ACC112 (cell line): ENCODE measurements at regions not wholly inside any gene's neighbourhood (a gene's known extent, or its start where the extent isn't known, plus 50 kb on each side); places are given as distances from the start of the nearest gene placed in this dataset.
A peak's percentile ranks its signal among the peaks of the same experiment; 100 is the strongest.

Source experiments
- H2AFZ ChIP-seq: fragments of 200-600 bp; sonication (generic); one replicate; pipeline ENCODE4 v1.6.0; 2017; ENCODE audit warnings: antibody characterized with exemption, low read length; ENCODE audit not compliant: unreplicated experiment
- H3K27ac ChIP-seq: fragments of 200-600 bp; sonication (generic); 2 replicates; pipeline ENCODE4 v1.5.1; 2014; ENCODE audit warnings: low read depth, mild to moderate bottlenecking, antibody characterized with exemption, low read length, moderate library complexity
- H3K27me3 ChIP-seq: fragments of 200-600 bp; sonication (generic); 2 replicates; pipeline ENCODE4 v1.6.1; 2014; ENCODE audit warnings: mild to moderate bottlenecking, antibody characterized with exemption, low read length, moderate library complexity, mixed read lengths; ENCODE audit not compliant: insufficient read depth
- H3K36me3 ChIP-seq: fragments of 200-600 bp; sonication (generic); 2 replicates; pipeline ENCODE4 v1.6.1; 2016; ENCODE audit warnings: mild to moderate bottlenecking, antibody characterized with exemption, low read length, moderate library complexity, mixed read lengths; ENCODE audit not compliant: insufficient read depth
- H3K4me1 ChIP-seq: fragments of 200-600 bp; sonication (generic); one replicate; pipeline ENCODE4 v1.6.1; 2016; ENCODE audit warnings: low read length, mixed read lengths; ENCODE audit not compliant: insufficient read depth, unreplicated experiment, control insufficient read depth
- H3K4me3 ChIP-seq: fragments of 200-600 bp; sonication (generic); 2 replicates; pipeline ENCODE4 v1.5.1; 2014; ENCODE audit warnings: mild to moderate bottlenecking, low read depth, low read length
- H3K79me2 ChIP-seq: fragments of 200-600 bp; sonication (generic); one replicate; pipeline ENCODE4 v1.6.0; 2016; ENCODE audit warnings: low read length; ENCODE audit not compliant: control insufficient read depth, unreplicated experiment, insufficient read depth

DNA sequence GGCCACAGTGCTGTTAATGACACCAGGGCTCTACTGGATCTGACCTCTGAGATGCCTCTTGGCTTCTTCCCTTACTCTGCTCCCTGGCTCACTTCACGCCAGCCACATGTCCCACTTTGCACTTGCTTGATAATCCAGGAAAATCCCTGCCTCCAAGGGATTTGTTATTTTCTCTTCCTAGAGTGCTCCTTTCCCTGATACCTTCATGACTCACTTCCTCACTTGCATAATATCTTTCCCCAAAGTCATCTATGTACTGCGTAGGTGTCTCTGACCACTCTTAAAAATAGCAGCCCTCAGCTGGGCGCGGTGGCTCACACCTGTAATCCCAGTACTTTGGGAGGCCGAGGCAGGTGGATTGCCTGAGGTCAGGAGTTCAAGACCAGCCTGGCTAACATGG, 572.3 kb downstream of the PLCL1 start:
- no peaks in the 10 kb centered on the region for H3K79me2 ChIP-seq
- no peaks in the 10 kb centered on the region for H3K36me3 ChIP-seq
- H3K27ac ChIP-seq = no peak overlapping the region
- H3K27me3 ChIP-seq = no peaks in the 10 kb centered on the region
- no peak overlapping the region for H2AFZ ChIP-seq
- H3K4me1 ChIP-seq = peaks cover 9% of the 10 kb centered on the region
- H3K4me3 ChIP-seq = no peak overlapping the region

DNA sequence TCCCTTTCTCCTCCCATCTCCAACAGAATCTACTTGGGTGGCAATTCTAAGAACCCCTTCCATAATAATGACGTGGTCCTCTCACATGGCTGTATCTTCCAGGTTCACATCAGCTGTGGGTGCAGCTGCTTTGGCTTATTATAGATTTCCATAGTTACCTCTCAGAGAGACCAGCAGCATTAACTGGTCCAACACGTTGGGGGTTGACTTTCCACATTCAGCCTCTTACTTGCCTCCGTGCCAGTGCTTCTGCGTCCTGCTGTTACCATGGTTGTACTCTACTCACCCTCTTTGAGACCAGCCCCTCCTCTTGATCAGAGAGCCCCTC, 570.7 kb downstream of the PLCL1 start:
- no peak overlapping the region for H3K4me3 ChIP-seq

DNA sequence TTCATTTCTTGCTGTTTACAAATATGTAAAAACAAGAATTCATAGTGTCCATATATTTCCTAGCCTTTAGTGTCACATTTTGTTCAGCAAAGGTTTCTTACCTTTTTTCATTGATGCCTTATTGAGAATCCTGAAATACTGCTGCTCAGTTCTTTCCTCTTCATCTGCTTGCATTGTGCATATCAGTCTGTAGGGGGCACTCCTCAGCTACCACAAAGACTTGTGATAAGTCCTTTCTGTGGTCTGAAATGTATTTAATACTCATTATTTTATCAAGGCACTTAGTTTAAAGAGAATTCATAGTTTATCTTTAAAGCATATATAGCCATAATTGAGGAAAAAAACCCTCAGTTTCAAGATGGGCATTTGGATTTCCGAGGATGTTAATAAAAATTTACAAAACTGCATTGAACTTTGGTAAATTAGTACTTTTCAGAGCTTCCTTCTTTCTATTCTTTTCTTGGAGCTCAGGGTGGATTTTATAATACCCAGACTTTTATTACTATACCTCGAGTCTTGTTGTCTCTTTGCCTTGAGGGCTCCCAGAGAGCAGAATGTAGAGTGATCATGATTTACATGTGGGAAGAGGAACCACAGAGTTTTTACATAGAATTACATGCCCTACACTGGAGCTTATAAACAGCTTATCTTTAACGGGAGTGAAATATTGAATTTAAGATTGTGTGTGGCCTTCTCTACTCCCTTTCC, 570.1 kb downstream of the PLCL1 start:
- Histone ChIP-seq H3K79me2 (no peaks in the 10 kb centered on the region), H2AFZ (no peak overlapping the region), H3K4me1 (peaks cover 9% of the 10 kb centered on the region), H3K36me3 (no peaks in the 10 kb centered on the region), H3K4me3 (no peak overlapping the region), H3K27me3 (no peaks in the 10 kb centered on the region), H3K27ac (no peak overlapping the region)

More for the DNA sequence above, 570.7 kb downstream of the PLCL1 start:
- Histone ChIP-seq H3K36me3 (no peaks in the 10 kb centered on the region), H2AFZ (no peak overlapping the region), H3K4me1 (peaks cover 9% of the 10 kb centered on the region), H3K79me2 (no peaks in the 10 kb centered on the region), H3K27me3 (no peaks in the 10 kb centered on the region), H3K27ac (no peak overlapping the region)

DNA sequence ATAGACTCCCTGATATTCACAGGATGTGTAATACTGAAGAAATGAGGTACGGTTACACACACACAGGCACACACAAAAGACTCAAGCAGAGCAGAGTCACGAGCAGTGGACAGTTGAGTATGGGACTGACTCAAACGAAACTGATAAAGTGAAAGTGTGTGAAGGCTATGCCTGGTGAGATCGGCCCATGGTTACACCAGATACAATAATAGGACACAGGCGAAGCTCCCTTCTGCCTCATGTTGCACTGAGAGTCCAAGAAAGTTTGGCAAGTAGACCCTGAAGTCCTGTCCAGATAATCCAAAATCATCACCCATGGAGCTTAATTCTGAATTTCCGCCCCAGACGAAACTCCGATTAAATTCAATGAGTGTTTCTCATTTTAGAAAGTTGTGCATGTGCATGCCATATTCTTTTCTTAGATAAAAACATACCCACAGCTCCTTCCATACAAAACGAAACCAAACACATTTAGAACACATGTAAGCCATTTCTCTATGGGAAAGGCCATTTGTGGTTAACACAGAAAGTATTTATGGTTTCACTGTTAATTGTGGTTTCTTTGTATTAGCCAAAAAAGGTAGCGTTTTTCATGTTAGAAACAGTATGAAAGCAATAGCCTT, 567.6 kb downstream of the PLCL1 start:
- no peaks in the 10 kb centered on the region for H3K79me2 ChIP-seq
- H3K4me3 ChIP-seq = peak overlapping the region; percentile 76
- no peaks in the 10 kb centered on the region for H3K36me3 ChIP-seq
- no peaks in the 10 kb centered on the region for H3K27me3 ChIP-seq
- H3K4me1 ChIP-seq = peaks cover 9% of the 10 kb centered on the region
- peak overlapping the region; percentile 82 for H2AFZ ChIP-seq
- peak overlapping the region; percentile 49 for H3K27ac ChIP-seq

DNA sequence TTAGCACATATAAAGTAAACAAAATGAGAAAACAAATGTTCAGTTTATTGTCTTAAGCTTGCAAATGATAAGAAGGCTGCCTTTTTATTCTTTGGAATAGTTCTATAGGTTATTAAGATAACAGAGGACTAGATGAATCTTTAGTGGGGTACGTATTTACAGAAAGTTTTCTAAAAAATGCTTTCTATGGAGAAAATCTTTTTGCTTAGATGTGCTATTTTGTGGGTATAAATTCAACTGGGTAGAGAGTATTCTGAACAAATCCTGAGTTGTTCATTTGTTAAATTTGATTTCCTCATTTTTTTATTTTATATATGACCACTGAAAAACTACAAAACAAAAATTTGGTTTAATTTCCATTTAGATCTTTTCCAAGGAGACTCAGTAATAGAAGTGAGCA, 566.9 kb downstream of the PLCL1 start:
- H2AFZ ChIP-seq = peak overlapping the region; percentile 82
- no peaks in the 10 kb centered on the region for H3K27me3 ChIP-seq
- H3K4me3 ChIP-seq = peak overlapping the region; percentile 76

DNA sequence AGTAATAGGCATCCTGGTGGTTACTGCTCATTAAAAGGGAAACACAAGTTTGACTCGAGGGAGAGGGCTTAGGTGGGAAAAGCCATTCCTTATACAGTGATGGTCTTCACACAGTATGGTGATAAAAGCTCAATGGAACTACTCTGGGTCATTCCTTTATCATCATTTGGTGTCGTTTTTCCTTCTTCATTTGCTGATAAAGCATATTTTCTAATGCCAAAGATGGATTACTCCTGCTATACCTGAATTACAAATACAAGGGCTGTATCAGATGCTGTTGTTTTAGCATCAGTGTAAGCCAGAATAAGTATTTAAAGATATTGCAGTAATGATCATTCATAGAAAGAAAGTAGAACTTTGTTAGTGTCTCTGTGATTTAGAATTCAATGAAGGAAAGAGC, 563.7 kb downstream of the PLCL1 start:
- H3K27me3 ChIP-seq = no peaks in the 10 kb centered on the region
- no peak overlapping the region for H3K27ac ChIP-seq
- H3K4me1 ChIP-seq = peaks cover 5% of the 10 kb centered on the region
- no peak overlapping the region for H2AFZ ChIP-seq
- no peak overlapping the region for H3K4me3 ChIP-seq
- no peaks in the 10 kb centered on the region for H3K79me2 ChIP-seq
- no peaks in the 10 kb centered on the region for H3K36me3 ChIP-seq

More for the DNA sequence above, 566.9 kb downstream of the PLCL1 start:
- H3K79me2 ChIP-seq = no peaks in the 10 kb centered on the region
- no peaks in the 10 kb centered on the region for H3K36me3 ChIP-seq
- peak overlapping the region; percentile 49 for H3K27ac ChIP-seq
- peaks cover 5% of the 10 kb centered on the region for H3K4me1 ChIP-seq

DNA sequence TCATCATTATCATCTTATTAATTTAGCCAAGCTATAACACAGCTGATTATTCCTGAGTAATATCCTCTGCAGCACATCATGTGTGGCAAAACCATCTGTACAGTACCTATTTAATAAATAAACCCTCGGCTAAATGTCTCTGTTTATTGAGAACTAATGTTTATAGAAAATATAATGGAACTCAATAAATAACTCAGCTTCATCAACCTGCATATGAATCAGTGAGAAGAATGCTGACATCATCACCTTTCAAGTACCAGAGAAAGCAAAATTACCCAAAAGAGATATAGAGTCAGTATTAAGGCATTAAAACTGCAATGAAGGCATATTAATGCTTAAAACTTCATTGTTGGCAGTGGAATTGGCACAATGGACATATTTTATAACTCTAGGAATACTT, 558.3 kb downstream of the PLCL1 start:
- no peak overlapping the region for H3K27ac ChIP-seq
- no peak overlapping the region for H2AFZ ChIP-seq
- H3K36me3 ChIP-seq = no peaks in the 10 kb centered on the region
- no peaks in the 10 kb centered on the region for H3K79me2 ChIP-seq
- H3K4me3 ChIP-seq = no peak overlapping the region
- no peaks in the 10 kb centered on the region for H3K4me1 ChIP-seq
- no peaks in the 10 kb centered on the region for H3K27me3 ChIP-seq

DNA sequence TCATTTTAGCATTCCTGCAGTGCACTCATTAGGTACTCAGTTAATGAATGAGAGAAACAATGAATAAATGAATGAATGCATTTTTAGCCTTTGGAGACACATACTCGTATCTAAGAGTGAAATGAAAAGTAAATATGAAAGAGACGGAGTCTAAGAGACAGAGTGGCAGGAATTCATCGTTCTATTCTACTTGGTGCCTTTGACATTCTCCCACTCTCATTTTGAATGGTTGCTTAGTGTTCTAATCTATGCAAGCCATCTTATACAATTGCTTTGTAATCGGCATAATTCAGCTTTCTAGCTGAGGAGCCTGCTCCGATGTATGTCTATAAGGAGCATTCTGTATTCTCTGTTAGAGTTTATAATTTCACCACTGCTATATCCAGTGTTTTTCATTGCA, 554.9 kb downstream of the PLCL1 start:
- Histone ChIP-seq H3K79me2 (no peaks in the 10 kb centered on the region), H3K4me3 (no peak overlapping the region), H2AFZ (no peak overlapping the region), H3K36me3 (no peaks in the 10 kb centered on the region), H3K27ac (no peak overlapping the region), H3K27me3 (peaks cover 4% of the 10 kb centered on the region; the same call in 1 of the 2 replicates), H3K4me1 (no peaks in the 10 kb centered on the region)

DNA sequence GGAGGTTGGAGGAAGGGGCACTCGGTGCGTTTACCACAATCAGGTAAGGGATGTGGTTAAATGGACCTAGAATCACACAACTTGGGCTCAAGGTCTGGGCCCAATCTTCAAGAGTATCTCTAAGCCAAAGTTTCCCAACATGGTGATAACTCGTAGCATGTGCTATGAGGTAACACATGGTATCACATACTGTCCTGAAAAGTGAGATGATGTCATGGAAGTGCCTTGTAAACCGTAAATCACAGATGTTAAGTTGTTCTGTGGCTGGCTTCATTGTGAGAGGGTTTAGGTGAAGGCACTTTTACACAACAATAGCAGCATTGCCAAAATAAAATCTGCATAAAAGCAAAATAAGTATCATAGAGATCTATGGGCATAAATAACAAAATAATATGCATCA, 551.8 kb downstream of the PLCL1 start:
- H2AFZ ChIP-seq = no peak overlapping the region
- no peak overlapping the region for H3K27ac ChIP-seq
- no peaks in the 10 kb centered on the region for H3K4me1 ChIP-seq
- peaks cover 13% of the 10 kb centered on the region for H3K27me3 ChIP-seq
- H3K4me3 ChIP-seq = no peak overlapping the region
- H3K79me2 ChIP-seq = no peaks in the 10 kb centered on the region
- H3K36me3 ChIP-seq = no peaks in the 10 kb centered on the region

DNA sequence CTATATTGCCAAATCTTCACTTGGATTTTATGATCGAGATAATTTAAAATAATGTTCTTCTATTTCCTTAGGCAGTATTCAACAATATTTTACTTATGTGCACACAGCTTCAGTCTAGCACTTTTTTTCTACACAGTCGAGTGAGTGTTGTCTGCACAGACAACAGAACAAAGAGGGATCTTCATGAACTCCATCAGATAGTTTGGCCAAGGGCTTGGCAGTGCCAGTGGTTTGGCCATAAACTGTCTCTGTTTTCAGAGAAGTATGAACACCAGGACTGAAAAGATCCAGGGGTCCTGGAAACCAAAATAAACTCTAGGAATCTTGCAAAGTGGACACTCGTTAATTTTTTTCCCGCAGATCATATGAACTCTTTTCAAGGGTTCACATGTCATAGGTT, 547.3 kb downstream of the PLCL1 start:
- no peaks in the 10 kb centered on the region for H3K79me2 ChIP-seq
- H3K4me1 ChIP-seq = no peaks in the 10 kb centered on the region
- peaks cover 13% of the 10 kb centered on the region for H3K27me3 ChIP-seq
- no peak overlapping the region for H2AFZ ChIP-seq
- H3K27ac ChIP-seq = no peak overlapping the region
- H3K4me3 ChIP-seq = no peak overlapping the region
- no peaks in the 10 kb centered on the region for H3K36me3 ChIP-seq

DNA sequence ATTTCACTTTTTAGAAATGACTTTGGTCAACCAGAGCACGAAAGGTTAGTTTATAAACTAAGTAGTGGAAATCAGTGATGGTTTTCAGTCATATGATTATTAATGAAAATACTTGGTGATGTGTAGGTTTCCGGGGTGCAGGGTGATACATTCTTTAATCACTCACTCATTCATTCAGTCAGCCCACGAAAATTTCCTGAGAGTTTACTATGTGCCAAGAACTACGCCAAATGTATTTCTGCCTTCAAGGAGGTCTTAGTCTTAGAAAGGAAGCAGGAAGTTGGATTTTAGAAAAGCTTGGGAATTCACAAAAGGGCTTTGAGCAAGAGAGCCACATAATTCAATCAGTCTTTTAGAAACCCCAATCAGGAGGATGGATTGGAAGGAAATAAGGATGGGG, 543.6 kb downstream of the PLCL1 start:
- Histone ChIP-seq H3K4me1 (no peaks in the 10 kb centered on the region), H3K36me3 (no peaks in the 10 kb centered on the region), H3K79me2 (no peaks in the 10 kb centered on the region), H3K27ac (no peak overlapping the region), H3K27me3 (peaks cover 12% of the 10 kb centered on the region; the same call in 1 of the 2 replicates), H3K4me3 (no peak overlapping the region), H2AFZ (no peak overlapping the region)
